Activated CD4-positive, alpha-beta T cell treated with anti-CD3 and anti-CD28 coated beads for 36 hours (primary cell): ENCODE measurements at regions not wholly inside any gene's neighbourhood (a gene's known extent, or its start where the extent isn't known, plus 50 kb on each side); places are given as distances from the start of the nearest gene placed in this dataset.
"Not testable (repeated sequence)": the region's sequence is repeated elsewhere in the genome, so short reads cannot be mapped to it uniquely, and the experiment has no call there.

Source experiments
- ATAC-seq: fragments of 200-7000 bp; cut with Tn5 transposase; one replicate; pipeline ENCODE4 v1.10.0; 2021; ENCODE audit warnings: mild to moderate bottlenecking, moderate library complexity
- CTCF ChIA-PET: fragments of 350-600 bp; sonication (Branson Sonifier 250); formaldehyde crosslinking; loops from one replicate; lab custom pipeline; 2021; ENCODE audit warnings: antibody characterized with exemption; lab: Charles Lee
- POLR2A ChIA-PET: fragments of 350-600 bp; sonication (Branson Sonifier 250); formaldehyde crosslinking; loops from one replicate; lab custom pipeline; 2021; ENCODE audit warnings: antibody characterized with exemption, inconsistent platforms; lab: Charles Lee
- DNase-seq: peaks from one replicate; pipeline ENCODE4 v3.0.0-alpha.2; 2020
- H3K27ac Mint-ChIP-seq: one replicate; pipeline ENCODE4 v1.8.0; 2021; ENCODE audit warnings: mixed read lengths
- H3K27me3 Mint-ChIP-seq: one replicate; pipeline ENCODE4 v1.8.0; 2021; ENCODE audit warnings: mixed read lengths
- H3K36me3 Mint-ChIP-seq: one replicate; pipeline ENCODE4 v1.8.0; 2021; ENCODE audit warnings: low read depth, mixed read lengths
- H3K4me1 Mint-ChIP-seq: one replicate; pipeline ENCODE4 v1.8.0; 2021; ENCODE audit warnings: mixed read lengths
- H3K4me3 Mint-ChIP-seq: one replicate; pipeline ENCODE4 v1.8.0; 2021; ENCODE audit warnings: mild to moderate bottlenecking, moderate library complexity, mixed read lengths
- H3K9me3 Mint-ChIP-seq: one replicate; pipeline ENCODE4 v1.8.0; 2021; ENCODE audit warnings: low read depth, mixed read lengths
- intact Hi-C, 2 experiments: fragments of 100-400 bp; cut with DNase I in 1 of 2; cut with micrococcal nuclease in 1 of 2; formaldehyde crosslinking; loops; one replicate each; pipeline versions ENCODE4 v1.14.2 to v1.15.1; 2022 to 2024; cut with DNase I, micrococcal nuclease

DNA sequence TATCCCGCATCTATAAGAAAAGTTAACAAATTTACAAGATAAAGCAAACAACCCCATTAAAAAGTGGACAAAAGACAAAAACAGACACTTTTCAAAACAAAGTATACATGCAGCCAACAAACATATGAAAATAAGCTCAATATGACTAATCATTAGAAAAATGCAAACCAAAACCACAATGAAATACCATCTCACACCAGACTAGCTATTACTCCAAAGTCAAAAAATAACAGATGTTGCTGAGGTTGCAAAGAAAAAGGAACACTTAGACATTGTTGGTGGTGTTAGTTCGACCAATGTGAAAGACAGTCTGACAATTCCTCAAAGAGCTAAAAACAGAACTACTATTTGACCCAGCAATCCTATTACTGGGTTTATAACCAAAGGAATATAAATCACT is 968.6 kb upstream of the USP15 start:
- Mint-ChIP-seq H3K9me3 (peaks cover 18% of the 10 kb centered on the region), H3K27ac (no peak overlapping the region), H3K4me1 (no peaks in the 10 kb centered on the region), H3K4me3 (no peak overlapping the region), H3K36me3 (no peaks in the 10 kb centered on the region), H3K27me3 (no peaks in the 10 kb centered on the region)
- no peak for DNase-seq
- CTCF ChIA-PET, result no interaction called here
- intact Hi-C loops, result no loop called here
- POLR2A ChIA-PET, result no interaction called here
- ATAC-seq, result no peak

DNA sequence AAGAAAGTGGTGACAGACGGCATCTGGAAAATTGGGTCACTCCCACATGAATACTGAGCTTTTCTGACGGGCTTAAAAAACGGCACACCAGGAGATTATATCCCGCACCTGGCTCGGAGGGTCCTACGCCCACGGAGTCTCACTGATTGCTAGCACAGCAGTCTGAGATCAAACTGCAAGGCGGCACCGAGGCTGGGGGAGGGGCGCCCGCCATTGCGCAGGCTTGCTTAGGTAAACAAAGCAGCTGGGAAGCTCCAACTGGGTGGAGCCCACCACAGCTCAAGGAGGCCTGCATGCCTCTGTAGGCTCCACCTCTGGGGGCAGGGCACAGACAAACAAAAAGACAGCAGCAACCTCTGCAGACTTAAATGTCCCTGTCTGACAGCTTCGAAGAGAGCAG is 966.2 kb upstream of the USP15 start:
- POLR2A ChIA-PET, DNase-seq, H3K4me3 Mint-ChIP-seq, intact Hi-C loops, H3K27me3 Mint-ChIP-seq, ATAC-seq, CTCF ChIA-PET, H3K27ac Mint-ChIP-seq, H3K36me3 Mint-ChIP-seq, H3K4me1 Mint-ChIP-seq: not testable (repeated sequence)
- peaks cover 13% of the 10 kb centered on the region for H3K9me3 Mint-ChIP-seq

DNA sequence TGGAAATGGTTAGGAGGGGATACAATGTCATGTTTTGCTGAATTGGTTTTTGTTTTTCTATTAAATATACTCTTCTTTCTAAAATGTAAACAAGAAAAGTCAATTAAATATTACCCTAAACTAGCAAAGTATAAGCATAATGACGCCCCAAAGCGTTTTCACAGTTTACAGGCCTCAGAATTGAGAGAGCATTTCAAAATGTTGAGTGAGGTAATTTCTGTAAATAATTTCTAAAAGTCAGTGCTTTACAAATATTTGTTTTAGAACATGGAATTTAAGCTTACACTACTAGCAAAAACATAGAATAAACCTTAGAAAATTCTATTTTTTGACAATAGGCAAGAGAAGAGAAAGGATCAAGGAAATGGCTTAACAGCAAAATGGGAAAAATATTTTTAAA is 958.4 kb upstream of the USP15 start:
- ChIA-PET POLR2A (no interaction called here), CTCF (no interaction called here)
- intact Hi-C loops, result no loop called here
- no peaks in the 10 kb centered on the region for H3K27me3 Mint-ChIP-seq
- no peak for ATAC-seq
- H3K9me3 Mint-ChIP-seq, result peaks cover 7% of the 10 kb centered on the region
- no peak overlapping the region for H3K4me3 Mint-ChIP-seq
- H3K4me1 Mint-ChIP-seq, result no peaks in the 10 kb centered on the region
- DNase-seq, result no peak
- H3K27ac Mint-ChIP-seq, result no peak overlapping the region
- no peaks in the 10 kb centered on the region for H3K36me3 Mint-ChIP-seq

DNA sequence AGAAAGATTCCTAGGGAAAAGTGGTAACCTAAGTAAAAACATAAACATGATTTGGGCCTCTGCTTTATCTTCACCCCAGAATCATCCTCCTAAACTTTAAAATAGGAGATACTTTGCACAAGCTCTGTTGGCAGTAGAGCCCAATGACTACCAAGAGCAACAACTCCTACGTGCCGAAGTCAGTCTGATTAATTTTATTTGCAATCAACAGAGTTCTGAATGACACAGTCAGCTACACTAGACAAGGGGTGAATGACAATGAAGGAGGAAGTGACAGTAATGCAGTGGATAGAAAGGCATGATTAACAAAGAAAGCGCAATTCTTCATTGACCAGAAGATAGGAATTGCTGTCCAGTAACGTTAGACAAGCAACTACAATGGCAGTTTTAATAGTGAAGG is 957.9 kb upstream of the USP15 start:
- ChIA-PET POLR2A (no interaction called here), CTCF (no interaction called here)
- DNase-seq (no peak), ATAC-seq (no peak)
- no peak overlapping the region for H3K4me3 Mint-ChIP-seq
- intact Hi-C loops, result no loop called here
- peaks cover 7% of the 10 kb centered on the region for H3K9me3 Mint-ChIP-seq
- H3K27me3 Mint-ChIP-seq, result no peaks in the 10 kb centered on the region
- no peaks in the 10 kb centered on the region for H3K36me3 Mint-ChIP-seq
- no peaks in the 10 kb centered on the region for H3K4me1 Mint-ChIP-seq
- H3K27ac Mint-ChIP-seq, result no peak overlapping the region

DNA sequence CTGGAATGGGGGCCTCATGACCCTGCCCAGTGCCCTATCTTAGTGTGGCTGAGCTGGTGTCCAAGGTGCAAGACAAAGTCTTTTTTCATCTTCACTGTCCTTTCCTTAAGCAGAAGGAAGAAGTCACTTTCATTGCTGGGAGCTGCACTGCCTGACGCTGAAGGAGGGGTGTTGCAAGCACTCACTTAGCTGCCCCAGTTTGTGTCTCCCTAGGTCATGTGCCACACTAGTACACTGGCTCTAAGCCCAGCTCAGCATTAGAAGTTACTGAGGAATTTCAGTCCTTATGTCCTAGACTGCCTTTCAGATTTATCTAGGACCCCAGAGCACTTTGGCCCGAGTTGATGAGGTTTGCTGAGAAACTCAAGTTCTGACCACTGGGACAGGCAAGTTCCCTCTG is 952.0 kb upstream of the USP15 start:
- CTCF ChIA-PET, result no interaction called here

DNA sequence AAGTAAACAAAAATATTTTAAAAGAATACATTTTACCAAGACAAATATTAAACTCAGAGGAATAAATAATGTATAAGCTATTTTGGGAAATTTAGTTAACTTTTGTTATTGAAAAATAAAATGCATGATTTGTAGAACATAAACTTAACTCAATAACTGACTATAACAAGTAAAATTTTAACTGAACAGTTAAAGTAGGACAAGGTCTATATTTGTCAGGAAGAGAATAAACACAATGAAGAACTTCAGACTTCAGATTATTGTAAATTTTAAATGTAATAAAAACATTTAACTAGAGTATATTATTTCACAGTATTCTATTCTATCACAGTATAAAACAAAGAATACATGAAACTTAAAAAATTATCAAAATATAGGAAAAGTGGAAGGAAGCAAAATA is 948.8 kb upstream of the USP15 start:
- DNase-seq, result no peak
- intact Hi-C loops, result no loop called here
- no peak overlapping the region for H3K27ac Mint-ChIP-seq
- no peak overlapping the region for H3K4me3 Mint-ChIP-seq
- no peak for ATAC-seq
- no peaks in the 10 kb centered on the region for H3K36me3 Mint-ChIP-seq
- H3K27me3 Mint-ChIP-seq, result no peaks in the 10 kb centered on the region
- no peaks in the 10 kb centered on the region for H3K4me1 Mint-ChIP-seq
- peaks cover 8% of the 10 kb centered on the region for H3K9me3 Mint-ChIP-seq
- ChIA-PET CTCF (no interaction called here), POLR2A (no interaction called here)

More for the DNA sequence above, 952.0 kb upstream of the USP15 start:
- Mint-ChIP-seq H3K4me3 (no peak overlapping the region), H3K36me3 (no peaks in the 10 kb centered on the region), H3K9me3 (peaks cover 8% of the 10 kb centered on the region), H3K27me3 (no peaks in the 10 kb centered on the region), H3K4me1 (no peaks in the 10 kb centered on the region), H3K27ac (no peak overlapping the region)
- DNase-seq (no peak), ATAC-seq (no peak)
- POLR2A ChIA-PET, result no interaction called here
- intact Hi-C loops, result no loop called here

DNA sequence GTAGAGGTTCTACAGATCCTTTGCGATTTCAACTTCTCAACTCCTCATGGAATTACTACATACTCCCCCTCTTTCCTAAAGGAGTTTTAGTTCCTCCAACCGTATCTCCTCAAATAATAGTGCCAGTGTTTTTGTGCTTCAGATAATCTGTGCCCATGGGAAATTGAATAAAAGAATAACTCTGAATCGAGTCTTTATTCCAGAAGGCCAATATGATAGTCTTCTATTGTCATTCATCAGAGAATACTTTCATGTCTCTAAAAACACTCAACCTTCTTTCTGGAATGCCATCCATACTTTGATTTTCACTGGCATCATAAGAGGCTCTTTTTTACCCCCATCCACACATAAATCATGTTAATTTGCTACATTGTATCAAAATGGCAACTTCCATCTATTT is 911.3 kb upstream of the USP15 start:
- H3K27me3 Mint-ChIP-seq, result no peaks in the 10 kb centered on the region
- no peak overlapping the region for H3K27ac Mint-ChIP-seq
- H3K9me3 Mint-ChIP-seq, result peaks cover 3% of the 10 kb centered on the region
- no peaks in the 10 kb centered on the region for H3K4me1 Mint-ChIP-seq
- H3K4me3 Mint-ChIP-seq, result no peak overlapping the region
- ATAC-seq (no peak), DNase-seq (no peak)
- intact Hi-C loops, result no loop called here
- no peaks in the 10 kb centered on the region for H3K36me3 Mint-ChIP-seq
- POLR2A ChIA-PET, result no interaction called here
- CTCF ChIA-PET, result no interaction called here

DNA sequence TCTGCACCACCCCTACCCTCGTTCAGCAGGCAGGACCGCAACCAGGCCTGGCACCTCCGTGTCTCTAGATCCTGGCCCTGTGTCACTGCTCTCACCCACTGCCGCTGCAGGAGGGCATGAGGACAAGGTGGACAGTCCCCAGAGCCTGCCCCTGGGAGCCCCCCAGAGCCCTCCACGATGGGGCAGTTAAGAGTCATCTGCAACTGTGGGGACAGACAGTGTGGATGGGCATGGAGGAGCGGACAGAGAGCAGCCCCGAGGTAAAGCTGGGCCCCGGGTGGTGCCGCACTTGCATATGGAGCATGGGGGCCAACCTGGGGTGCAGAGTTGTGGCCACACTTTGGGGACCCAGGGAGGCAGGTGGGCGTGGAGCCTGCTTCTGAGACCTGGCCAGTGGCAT is 905.1 kb upstream of the USP15 start:
- ATAC-seq (no peak), DNase-seq (no peak)
- no peaks in the 10 kb centered on the region for H3K4me1 Mint-ChIP-seq
- no peak overlapping the region for H3K27ac Mint-ChIP-seq
- CTCF ChIA-PET, result no interaction called here
- POLR2A ChIA-PET, result no interaction called here
- no peaks in the 10 kb centered on the region for H3K36me3 Mint-ChIP-seq
- H3K27me3 Mint-ChIP-seq, result no peaks in the 10 kb centered on the region
- H3K4me3 Mint-ChIP-seq, result no peak overlapping the region
- no peaks in the 10 kb centered on the region for H3K9me3 Mint-ChIP-seq
- intact Hi-C loops, result no loop called here

DNA sequence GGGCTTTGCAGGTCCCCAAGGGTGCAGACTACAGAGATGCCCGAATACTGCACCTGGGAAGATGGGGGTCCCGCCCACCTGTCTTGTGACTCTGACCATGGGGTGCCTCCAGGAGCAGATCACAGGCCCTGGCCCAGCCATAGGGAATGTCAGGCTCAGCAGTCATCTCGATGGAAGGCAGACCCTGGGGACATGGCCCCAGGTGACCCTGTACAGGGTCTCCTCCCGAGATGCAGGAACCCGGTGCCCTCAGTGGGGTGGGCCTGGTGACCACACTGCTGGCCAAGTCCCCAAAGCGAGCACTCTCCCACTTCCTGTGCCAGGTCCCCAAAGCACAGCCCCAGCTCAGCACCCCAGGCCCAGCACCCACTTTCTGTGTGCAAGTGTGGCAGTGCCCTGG is 903.7 kb upstream of the USP15 start:
- no peaks in the 10 kb centered on the region for H3K36me3 Mint-ChIP-seq
- no peak overlapping the region for H3K27ac Mint-ChIP-seq
- H3K4me3 Mint-ChIP-seq, result no peak overlapping the region
- no peaks in the 10 kb centered on the region for H3K9me3 Mint-ChIP-seq
- ATAC-seq (no peak), DNase-seq (no peak)
- POLR2A ChIA-PET, result no interaction called here
- no peaks in the 10 kb centered on the region for H3K27me3 Mint-ChIP-seq
- CTCF ChIA-PET, result no interaction called here
- intact Hi-C loops, result no loop called here
- no peaks in the 10 kb centered on the region for H3K4me1 Mint-ChIP-seq

DNA sequence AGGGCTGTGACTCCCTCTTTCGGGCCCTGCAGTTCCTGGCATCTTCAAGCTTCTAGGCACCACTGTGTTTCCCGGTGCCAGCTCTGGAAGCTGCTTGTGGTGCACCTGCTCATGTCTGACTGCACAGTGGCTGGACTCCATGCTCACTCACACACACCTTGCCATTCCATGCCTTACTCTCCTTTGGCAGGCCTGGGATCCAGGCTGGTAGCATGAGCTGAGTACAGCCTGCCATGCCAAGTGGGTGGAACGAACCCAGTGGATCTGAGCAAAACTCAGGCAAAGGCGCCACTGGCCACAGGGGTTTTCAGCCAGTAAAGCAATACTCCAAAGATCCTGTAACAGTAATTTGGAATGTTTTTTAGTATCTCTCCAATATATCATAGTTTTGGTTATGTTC is 902.7 kb upstream of the USP15 start:
- POLR2A ChIA-PET, result no interaction called here
- H3K9me3 Mint-ChIP-seq, result no peaks in the 10 kb centered on the region
- no peak for DNase-seq
- H3K27me3 Mint-ChIP-seq, result no peaks in the 10 kb centered on the region
- no peak overlapping the region for H3K27ac Mint-ChIP-seq
- intact Hi-C loops, result no loop called here
- ATAC-seq, result no peak
- CTCF ChIA-PET, result no interaction called here
- no peak overlapping the region for H3K4me3 Mint-ChIP-seq
- H3K4me1 Mint-ChIP-seq, result no peaks in the 10 kb centered on the region
- no peaks in the 10 kb centered on the region for H3K36me3 Mint-ChIP-seq

DNA sequence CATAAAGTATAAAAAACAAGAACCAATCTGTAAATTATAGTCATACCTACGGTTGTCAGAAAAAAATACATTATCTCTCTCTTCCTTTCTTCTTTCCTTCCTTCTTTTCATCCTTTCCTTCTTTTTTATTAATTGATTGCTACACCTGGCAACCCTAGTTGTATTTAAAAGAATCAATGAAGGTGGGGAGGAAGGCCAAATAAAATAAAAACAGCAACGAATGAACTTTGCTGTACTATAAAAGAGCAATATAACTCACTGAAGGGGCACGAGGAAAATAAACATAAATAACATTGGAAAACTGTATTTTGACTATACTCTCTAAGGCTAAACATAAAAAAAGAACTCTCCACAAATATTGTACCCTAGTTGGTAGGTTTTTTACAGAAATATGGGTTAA is 898.2 kb upstream of the USP15 start:
- Mint-ChIP-seq H3K27me3 (no peaks in the 10 kb centered on the region), H3K36me3 (no peaks in the 10 kb centered on the region), H3K27ac (no peak overlapping the region), H3K4me3 (no peak overlapping the region), H3K4me1 (no peaks in the 10 kb centered on the region), H3K9me3 (no peaks in the 10 kb centered on the region)
- ChIA-PET POLR2A (no interaction called here), CTCF (no interaction called here)
- no peak for ATAC-seq
- DNase-seq, result no peak
- intact Hi-C loops, result no loop called here

DNA sequence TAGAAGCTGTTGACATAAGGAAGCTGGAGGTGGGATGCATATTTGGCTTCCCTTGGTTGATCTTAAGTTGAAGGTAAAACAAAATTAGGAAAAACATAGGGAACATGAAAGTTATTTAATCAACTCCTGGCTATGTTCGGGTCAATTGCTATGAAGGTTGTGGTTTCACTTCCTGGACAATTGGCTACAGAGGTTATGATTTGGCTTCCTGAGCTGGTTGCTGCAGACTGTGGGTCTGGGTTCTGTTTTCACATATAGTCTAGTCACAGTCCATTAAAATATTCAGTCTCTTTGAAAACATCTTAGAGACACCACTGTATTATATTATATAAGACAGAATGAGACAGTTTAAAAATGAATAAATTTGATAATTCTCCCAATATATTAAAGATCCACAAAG is 895.2 kb upstream of the USP15 start:
- H3K36me3 Mint-ChIP-seq, result no peaks in the 10 kb centered on the region
- H3K9me3 Mint-ChIP-seq, result no peaks in the 10 kb centered on the region
- no peaks in the 10 kb centered on the region for H3K4me1 Mint-ChIP-seq
- no peak overlapping the region for H3K4me3 Mint-ChIP-seq
- intact Hi-C loops, result no loop called here
- CTCF ChIA-PET, result no interaction called here
- POLR2A ChIA-PET, result no interaction called here
- no peak for ATAC-seq
- DNase-seq, result no peak
- H3K27me3 Mint-ChIP-seq, result no peaks in the 10 kb centered on the region
- no peak overlapping the region for H3K27ac Mint-ChIP-seq

DNA sequence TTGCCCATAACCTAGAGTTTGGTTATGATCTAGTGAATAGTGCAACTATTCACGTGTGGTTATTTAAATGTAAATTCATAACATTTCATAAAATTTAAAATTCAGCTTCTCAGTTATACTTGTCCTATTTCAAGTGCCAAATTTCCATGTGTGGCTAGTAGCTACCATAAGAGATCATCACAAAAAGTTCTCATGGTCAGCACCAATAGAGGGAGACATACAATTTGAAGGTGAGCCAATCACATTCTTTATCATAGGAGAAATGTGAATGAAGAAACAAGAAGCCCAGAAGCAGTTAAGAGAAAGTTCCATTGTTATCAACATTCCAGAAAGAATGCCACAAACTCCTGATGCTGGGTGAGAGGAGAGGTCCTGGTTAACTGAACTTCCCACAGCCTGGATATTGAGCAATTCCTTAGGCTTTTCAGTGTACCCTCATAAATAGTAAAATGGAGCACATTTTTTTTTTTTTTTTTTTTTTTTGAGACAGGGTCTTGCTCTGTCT is 892.9 kb upstream of the USP15 start:
- no peaks in the 10 kb centered on the region for H3K27me3 Mint-ChIP-seq
- no peak for ATAC-seq
- H3K9me3 Mint-ChIP-seq, result no peaks in the 10 kb centered on the region
- CTCF ChIA-PET, result no interaction called here
- H3K4me1 Mint-ChIP-seq, result no peaks in the 10 kb centered on the region
- H3K27ac Mint-ChIP-seq, result no peak overlapping the region
- POLR2A ChIA-PET, result no interaction called here
- H3K4me3 Mint-ChIP-seq, result no peak overlapping the region
- intact Hi-C loops, result no loop called here
- no peak for DNase-seq
- H3K36me3 Mint-ChIP-seq, result no peaks in the 10 kb centered on the region
